GM19324 (cell line): ENCODE measurements at regions not wholly inside any gene's neighbourhood (a gene's known extent, or its start where the extent isn't known, plus 50 kb on each side); places are given as distances from the start of the nearest gene placed in this dataset.

Source experiments
- ATAC-seq: cut with Tn5 transposase; IDR thresholded peaks from one replicate; pipeline ENCODE4 v1.9.1; 2021; ENCODE audit warnings: mild to moderate bottlenecking, moderate library complexity; ENCODE audit not compliant: unreplicated experiment, low FRiP score

GRCh38 chr4:125155251-125155650, 159.5 kb upstream of the FAT4 start:
- no peak for ATAC-seq

GRCh38 chr4:125140966-125141495, 173.7 kb upstream of the FAT4 start:
- ATAC-seq = no peak

- ATAC-seq = no peak
Measured at GRCh38 chr4:125135652-125136051, 179.1 kb upstream of the FAT4 start.

- no peak for ATAC-seq
Measured at GRCh38 chr4:125132729-125133128, 182.0 kb upstream of the FAT4 start.

GRCh38 chr4:125131891-125132680, 182.7 kb upstream of the FAT4 start:
- no peak for ATAC-seq

GRCh38 chr4:125125276-125125675, 189.5 kb upstream of the FAT4 start:
- no peak for ATAC-seq

- ATAC-seq = no peak
Measured at GRCh38 chr4:125123570-125124109, 191.1 kb upstream of the FAT4 start.

- no peak for ATAC-seq
Measured at GRCh38 chr4:125121581-125121980, 193.2 kb upstream of the FAT4 start.

- ATAC-seq = no peak
Measured at GRCh38 chr4:125116431-125116830, 198.3 kb upstream of the FAT4 start.

GRCh38 chr4:125115941-125116340, 198.8 kb upstream of the FAT4 start:
- no peak for ATAC-seq

- ATAC-seq = no peak
Measured at GRCh38 chr4:125115476-125115875, 199.3 kb upstream of the FAT4 start.

GRCh38 chr4:125112536-125112935, 202.2 kb upstream of the FAT4 start:
- no peak for ATAC-seq

GRCh38 chr4:125111323-125111722, 203.4 kb upstream of the FAT4 start:
- ATAC-seq = no peak

GRCh38 chr4:125105561-125105960, 209.2 kb upstream of the FAT4 start:
- no peak for ATAC-seq

- no peak for ATAC-seq
Measured at GRCh38 chr4:125104616-125105015, 210.1 kb upstream of the FAT4 start.

GRCh38 chr4:125101719-125102118, 213.0 kb upstream of the FAT4 start:
- no peak for ATAC-seq

GRCh38 chr4:125097729-125098128, 217.0 kb upstream of the FAT4 start:
- no peak for ATAC-seq

GRCh38 chr4:125096662-125097061, 218.1 kb upstream of the FAT4 start:
- ATAC-seq = no peak

GRCh38 chr4:125091541-125091940, 223.2 kb upstream of the FAT4 start:
- ATAC-seq = no peak

- no peak for ATAC-seq
Measured at GRCh38 chr4:125091101-125091500, 223.7 kb upstream of the FAT4 start.

GRCh38 chr4:125084608-125085007, 230.1 kb upstream of the FAT4 start:
- no peak for ATAC-seq
